AG09319 (cell line): ENCODE measurements at regions not wholly inside any gene's neighbourhood (a gene's known extent, or its start where the extent isn't known, plus 50 kb on each side); places are given as distances from the start of the nearest gene placed in this dataset.

Experiments
- DNase-seq: peaks from one replicate; pipeline ENCODE4 v3.0.0-alpha.2; 2010; ENCODE audit warnings: low read depth; ENCODE audit errors: extremely low read depth
- CTCF ChIP-seq: IDR thresholded peaks from 2 replicates; pipeline ENCODE4 v1.5.1; 2011; ENCODE audit warnings: low read depth, mild to moderate bottlenecking, inconsistent platforms, low read length, moderate library complexity

GRCh38 chr17:36760425-36760824 is 159.0 kb downstream of the MRM1 start:
- no peak for TF ChIP-seq CTCF
- no peak for DNase-seq

GRCh38 chr17:36761203-36761950 is 160.0 kb downstream of the MRM1 start:
- DNase-seq = no peak

GRCh38 chr17:36765436-36766043 is 164.2 kb downstream of the MRM1 start:
- no peak for TF ChIP-seq CTCF
- no peak for DNase-seq

More at GRCh38 chr17:36761203-36761950, 160.0 kb downstream of the MRM1 start:
- TF ChIP-seq CTCF = no peak

- no peak for DNase-seq
- TF ChIP-seq CTCF = no peak
Measured at GRCh38 chr17:36768394-36768793, 167.0 kb downstream of the MRM1 start.

- no peak for TF ChIP-seq CTCF
- no peak for DNase-seq
Measured at GRCh38 chr17:36773039-36773438, 164.2 kb upstream of the LHX1 start.

GRCh38 chr17:36777118-36777517 is 160.2 kb upstream of the LHX1 start:
- no peak for DNase-seq
- no peak for TF ChIP-seq CTCF

GRCh38 chr17:36778448-36778847 is 158.8 kb upstream of the LHX1 start:
- TF ChIP-seq CTCF = no peak
- no peak for DNase-seq
